ENCODE measurements at regions not wholly inside any gene's neighbourhood (a gene's known extent, or its start where the extent isn't known, plus 50 kb on each side); places are given as distances from the start of the nearest gene placed in this dataset.

- ChIA-PET CTCF (interaction anchor here (0.8 kb wide), 1 partner anchor 524 kb away, joined by 3 read pairs; no protein-coding TSS in a partner anchor), POLR2A (interaction anchor here (0.8 kb wide), 1 partner anchor 8 kb away, joined by 3 read pairs; no protein-coding TSS in a partner anchor)
- Histone ChIP-seq H3K27me3 (ENCODE audit: control insufficient read depth, insufficient read depth, low read length) (no peaks in the 10 kb centered on the region), H3K36me3 (ENCODE audit: control insufficient read depth, insufficient read depth, low read length) (no peaks in the 10 kb centered on the region), H3K4me3 (ENCODE audit: low read depth, low read length) (no peak overlapping the region)
- DNase-seq (ENCODE audit: low read depth): peak; percentile 27
- TF ChIP-seq CTCF (IDR thresholded peaks at IDR 0.05; ENCODE audit: insufficient read depth, low read depth, low read length): no peak
Observed at GRCh38 chr6:15793288-15793687, 130.5 kb upstream of the DTNBP1 start.

GRCh38 chr6:15792842-15793241 lies 130.0 kb upstream of the DTNBP1 start:
- Histone ChIP-seq H3K27me3 (ENCODE audit: control insufficient read depth, insufficient read depth, low read length) (no peaks in the 10 kb centered on the region), H3K4me3 (ENCODE audit: low read depth, low read length) (no peak overlapping the region), H3K36me3 (ENCODE audit: control insufficient read depth, insufficient read depth, low read length) (no peaks in the 10 kb centered on the region)
- no peak for TF ChIP-seq CTCF (IDR thresholded peaks at IDR 0.05; ENCODE audit: insufficient read depth, low read depth, low read length)
- ChIA-PET POLR2A (interaction anchor here (0.8 kb wide), 1 partner anchor 9 kb away, joined by 3 read pairs; no protein-coding TSS in a partner anchor), CTCF (interaction anchor here (0.8 kb wide), 1 partner anchor 525 kb away, joined by 3 read pairs; no protein-coding TSS in a partner anchor)
- DNase-seq (ENCODE audit: low read depth): no peak

- no peak for TF ChIP-seq CTCF (IDR thresholded peaks at IDR 0.05; ENCODE audit: insufficient read depth, low read depth, low read length)
- Histone ChIP-seq H3K36me3 (ENCODE audit: control insufficient read depth, insufficient read depth, low read length) (no peaks in the 10 kb centered on the region), H3K27me3 (ENCODE audit: control insufficient read depth, insufficient read depth, low read length) (no peaks in the 10 kb centered on the region), H3K4me3 (ENCODE audit: low read depth, low read length) (no peak overlapping the region)
- CTCF ChIA-PET: no interaction called here
- POLR2A ChIA-PET: interaction anchor here (0.5 kb wide), 1 partner anchor 129 kb away, joined by 3 read pairs; the partner anchor contains the start of gene DTNBP1
- no peak for DNase-seq (ENCODE audit: low read depth)
Observed at GRCh38 chr6:15791448-15792181, 128.8 kb upstream of the DTNBP1 start.

- no peak for DNase-seq (ENCODE audit: low read depth)
- POLR2A ChIA-PET: no interaction called here
- no peak for TF ChIP-seq CTCF (IDR thresholded peaks at IDR 0.05; ENCODE audit: insufficient read depth, low read depth, low read length)
- Histone ChIP-seq H3K36me3 (ENCODE audit: control insufficient read depth, insufficient read depth, low read length) (no peaks in the 10 kb centered on the region), H3K4me3 (ENCODE audit: low read depth, low read length) (no peak overlapping the region), H3K27me3 (ENCODE audit: control insufficient read depth, insufficient read depth, low read length) (no peaks in the 10 kb centered on the region)
- CTCF ChIA-PET: no interaction called here
Observed at GRCh38 chr6:15790116-15790515, 127.3 kb upstream of the DTNBP1 start.

GRCh38 chr6:15786846-15787245 lies 124.0 kb upstream of the DTNBP1 start:
- ChIA-PET POLR2A (no interaction called here), CTCF (interaction anchor here (1.3 kb wide), 1 partner anchor 9 kb away, joined by 3 read pairs; no protein-coding TSS in a partner anchor)
- H3K27me3 ChIP-seq (ENCODE audit: control insufficient read depth, insufficient read depth, low read length): no peaks in the 10 kb centered on the region
- no peak overlapping the region for H3K4me3 ChIP-seq (ENCODE audit: low read depth, low read length)
- DNase-seq (ENCODE audit: low read depth): no peak
- no peaks in the 10 kb centered on the region for H3K36me3 ChIP-seq (ENCODE audit: control insufficient read depth, insufficient read depth, low read length)
- no peak for TF ChIP-seq CTCF (IDR thresholded peaks at IDR 0.05; ENCODE audit: insufficient read depth, low read depth, low read length)
